IPS-NIHi11 (cell line): ENCODE measurements at regions not wholly inside any gene's neighbourhood (a gene's known extent, or its start where the extent isn't known, plus 50 kb on each side); places are given as distances from the start of the nearest gene placed in this dataset.
A peak's percentile ranks its signal among the peaks of the same experiment; 100 is the strongest.
"Not testable (repeated sequence)": the region's sequence is repeated elsewhere in the genome, so short reads cannot be mapped to it uniquely, and the experiment has no call there.

Experiments
- DNase-seq: peaks from one replicate; pipeline ENCODE4 v3.0.0; 2012; ENCODE audit warnings: mixed read lengths, low spot score

GRCh38 chr1:100791586-100791985 is 72.0 kb downstream of the VCAM1 start:
- DNase-seq: no peak

DNA sequence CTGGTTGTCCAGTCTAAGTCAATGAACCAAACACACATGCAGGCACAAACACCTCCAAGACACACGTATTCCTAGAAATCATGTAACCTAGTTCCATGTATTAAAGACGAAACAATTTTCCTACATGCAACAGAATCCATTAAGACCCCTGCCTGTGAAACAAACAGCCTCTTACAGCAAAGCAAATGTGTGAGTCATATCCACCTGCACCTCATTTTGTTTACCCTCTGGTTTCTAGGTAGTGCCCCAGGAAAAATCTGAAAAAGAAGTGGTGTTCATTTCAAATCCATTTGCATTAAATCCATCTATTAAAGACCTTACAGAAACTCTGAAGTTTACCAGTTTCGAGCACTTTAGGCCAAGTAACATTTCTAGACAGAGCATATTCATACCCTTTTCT is 74.1 kb downstream of the VCAM1 start:
- DNase-seq: no peak

- no peak for DNase-seq
These were observed 75.5 kb downstream of the VCAM1 start for GRCh38 chr1:100794748-100795645.

DNA sequence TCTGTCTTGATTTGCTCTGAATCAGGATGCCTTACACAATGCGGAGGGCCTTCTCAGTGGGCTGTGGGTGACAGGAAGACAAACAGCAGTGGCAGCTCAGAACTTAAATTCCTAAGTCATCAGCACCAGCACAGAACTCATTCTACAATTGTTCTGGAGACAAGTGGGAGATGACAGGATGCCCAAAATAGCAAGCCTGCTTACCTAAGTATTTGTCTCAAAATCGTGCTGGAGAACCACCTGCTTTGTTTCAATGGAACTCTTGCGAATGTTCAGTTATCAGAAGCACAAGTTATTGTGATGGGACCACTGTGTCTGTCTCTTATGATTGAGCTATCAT is 76.1 kb downstream of the VCAM1 start:
- no peak for DNase-seq

DNA sequence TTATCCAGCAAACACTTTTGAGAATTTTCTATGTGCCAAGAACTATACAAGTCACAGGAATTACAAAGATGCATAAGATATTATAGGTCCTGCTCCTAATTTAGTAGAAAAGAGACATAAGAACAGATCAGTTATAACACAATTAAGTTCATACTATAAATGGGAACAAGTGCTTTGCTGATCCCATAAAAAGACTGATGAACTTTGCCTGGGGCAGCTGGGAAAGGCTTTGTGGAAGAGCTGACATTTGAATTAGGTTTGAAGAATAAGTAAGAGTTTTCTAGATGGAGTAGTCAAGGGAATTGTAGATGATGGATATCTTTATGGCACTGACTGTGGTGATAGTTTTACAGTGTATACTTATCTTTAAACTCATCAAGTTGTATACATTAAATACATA is 76.5 kb downstream of the VCAM1 start:
- DNase-seq: no peak

DNA sequence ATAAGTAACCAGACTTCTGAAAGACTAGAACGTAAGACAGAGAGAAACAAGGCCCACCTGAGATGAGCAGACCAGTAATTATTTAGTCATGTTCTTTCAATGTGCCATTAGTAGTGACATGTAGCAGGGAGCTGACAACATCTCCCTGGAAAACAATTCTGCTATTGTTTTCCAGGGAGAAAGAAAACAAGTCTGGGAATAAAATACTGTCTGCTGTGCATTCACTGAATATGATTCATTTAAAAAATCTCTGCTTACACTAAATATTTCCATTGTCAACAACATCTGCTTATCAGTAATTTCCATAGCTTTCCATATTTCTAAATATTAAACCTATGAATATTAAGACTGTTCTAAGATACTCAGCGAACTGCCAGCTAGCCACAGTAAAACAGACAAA is 80.0 kb downstream of the VCAM1 start:
- DNase-seq: no peak

GRCh38 chr1:100799954-100800612 is 80.5 kb downstream of the VCAM1 start:
- no peak for DNase-seq

GRCh38 chr1:100801256-100801655 is 81.7 kb downstream of the VCAM1 start:
- DNase-seq: not testable (repeated sequence)

DNA sequence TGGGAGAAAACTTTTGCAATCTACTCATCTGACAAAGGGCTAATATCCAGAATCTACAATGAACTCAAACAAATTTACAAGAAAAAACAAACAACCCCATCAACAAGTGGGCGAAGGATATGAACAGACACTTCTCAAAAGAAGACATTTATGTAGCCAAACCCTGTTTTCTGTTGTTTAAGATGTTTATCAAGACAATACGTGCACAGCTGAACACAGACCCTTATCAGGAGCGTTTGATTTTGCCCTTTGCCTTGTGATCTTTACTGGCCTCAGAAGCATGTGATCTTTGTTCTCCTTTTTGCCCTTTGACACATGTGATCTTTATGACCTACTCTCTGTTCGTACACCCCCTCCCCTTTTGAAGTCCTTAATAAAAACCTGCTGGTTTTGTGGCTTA is 83.7 kb downstream of the VCAM1 start:
- DNase-seq: not testable (repeated sequence)

DNA sequence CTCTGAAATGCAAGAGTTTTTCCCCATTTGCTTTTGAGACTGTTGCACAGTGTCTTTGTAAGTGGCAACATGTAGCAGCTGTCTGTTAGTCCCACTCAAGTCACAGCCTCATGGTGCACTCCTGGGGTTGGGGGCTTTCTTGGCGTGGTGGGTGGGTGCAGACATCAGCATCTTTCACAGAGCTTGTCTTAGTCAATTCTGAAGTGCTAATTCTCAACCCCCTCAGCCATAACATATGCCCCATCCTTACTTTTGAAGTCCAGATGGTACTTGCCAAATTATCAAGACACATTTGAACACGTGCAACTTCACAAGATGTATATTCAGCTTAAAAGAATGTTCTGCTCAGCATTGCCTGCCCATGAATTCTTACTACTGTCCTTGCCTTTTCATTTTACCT is 87.1 kb downstream of the VCAM1 start:
- DNase-seq: no peak

DNA sequence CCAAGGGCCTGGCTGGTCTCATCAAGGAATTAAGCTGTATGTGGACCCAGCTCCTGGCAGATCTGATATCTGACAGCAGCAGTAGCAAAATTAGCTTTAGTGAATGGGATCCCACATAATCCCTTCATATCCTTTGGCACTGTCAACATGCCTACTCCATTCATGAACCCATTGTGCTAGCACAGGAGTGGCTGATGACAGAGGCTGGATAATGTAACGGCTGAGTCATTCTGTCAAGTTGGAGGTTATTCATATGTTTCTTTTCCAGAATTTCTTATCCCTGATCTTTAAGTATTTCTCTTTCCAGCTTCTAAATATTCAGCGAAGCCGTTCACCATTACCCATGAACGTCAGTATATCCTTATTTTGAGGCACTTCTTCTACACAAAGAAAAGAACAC is 84.3 kb downstream of the EXTL2 start:
- no peak for DNase-seq

DNA sequence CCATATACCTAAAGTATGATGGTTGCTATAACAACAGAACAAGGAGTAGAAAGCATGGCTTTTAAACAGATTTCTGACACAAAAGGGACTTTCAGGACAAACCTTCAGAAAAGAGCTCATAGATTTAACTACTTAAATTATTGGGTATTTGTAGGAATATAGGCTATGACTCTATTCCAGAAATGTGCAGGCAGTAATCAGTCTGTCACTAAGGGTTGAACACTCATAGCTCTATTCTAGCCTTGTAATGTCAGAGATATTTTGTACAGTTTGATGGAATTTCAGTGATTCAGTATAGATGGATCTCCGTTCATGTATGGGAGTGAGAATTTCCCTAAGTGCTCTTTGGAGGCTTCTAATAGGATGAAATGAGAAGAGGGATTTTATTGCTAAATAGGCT is 82.8 kb downstream of the EXTL2 start:
- no peak for DNase-seq

DNA sequence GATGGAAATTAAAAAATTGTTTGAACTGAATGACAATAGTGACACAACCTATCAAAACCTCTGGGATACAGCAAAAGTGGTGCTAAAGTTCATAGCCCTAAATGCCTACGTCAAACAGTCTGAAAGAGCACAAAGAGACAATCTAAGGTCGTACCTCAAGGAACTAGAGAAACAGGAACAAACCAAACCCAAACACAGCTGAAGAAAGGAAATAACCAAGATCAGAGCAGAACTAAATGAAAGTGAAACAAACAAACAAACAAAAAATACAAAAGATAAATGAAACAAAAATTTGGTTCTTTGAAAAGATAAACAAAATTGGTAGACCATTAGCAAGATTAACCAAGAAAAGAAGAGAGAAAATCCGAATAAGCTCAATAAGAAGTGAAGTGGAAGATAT is 79.7 kb downstream of the EXTL2 start:
- DNase-seq: not testable (repeated sequence)

- no peak for DNase-seq
These were observed 78.6 kb downstream of the EXTL2 start for GRCh38 chr1:100816049-100816448.

DNA sequence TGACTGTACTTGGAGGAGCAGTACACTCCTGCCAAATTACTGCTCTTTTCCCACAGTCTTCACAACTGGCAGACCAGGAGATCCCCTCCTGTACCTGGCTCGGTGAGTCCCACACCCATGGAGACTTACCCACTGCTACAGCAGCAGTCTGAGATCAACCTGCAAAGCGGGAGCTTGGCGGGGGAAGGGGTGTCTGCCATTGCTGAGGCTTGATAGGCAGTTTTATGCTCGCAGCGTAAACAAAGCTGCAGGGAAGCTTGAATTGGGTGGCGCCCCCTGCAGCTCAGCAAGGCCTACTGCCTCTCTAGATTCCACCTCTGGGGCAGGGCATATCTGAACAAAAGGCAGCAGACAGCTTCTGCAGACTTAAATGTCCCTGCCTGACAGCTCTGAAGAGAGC is 74.4 kb downstream of the EXTL2 start:
- peak; percentile 14 for DNase-seq

- DNase-seq: not testable (repeated sequence)
These were observed 72.7 kb downstream of the EXTL2 start for GRCh38 chr1:100821919-100822318.
